Coronary artery (tissue), 2 donors: ENCODE measurements at regions not wholly inside any gene's neighbourhood (a gene's known extent, or its start where the extent isn't known, plus 50 kb on each side); places are given as distances from the start of the nearest gene placed in this dataset.

Experiments used
- DNase-seq: peaks from one replicate; pipeline ENCODE4 v3.0.0-alpha.2; 2017; ENCODE audit warnings: low spot score
- H3K27ac ChIP-seq, 2 donors: fragments of 200-600 bp; sonication (generic); one replicate each; pipeline ENCODE4 v1.5.1; 2016 to 2019
- H3K4me3 ChIP-seq: fragments of 200-600 bp; sonication (generic); 2 replicates; pipeline ENCODE4 v1.5.1; 2016; ENCODE audit warnings: mild to moderate bottlenecking, moderate library complexity
- CTCF ChIP-seq: fragments of 200-600 bp; sonication (generic); IDR thresholded peaks from one replicate; pipeline ENCODE4 v1.5.1; 2019; ENCODE audit warnings: antibody characterized with exemption

DNA sequence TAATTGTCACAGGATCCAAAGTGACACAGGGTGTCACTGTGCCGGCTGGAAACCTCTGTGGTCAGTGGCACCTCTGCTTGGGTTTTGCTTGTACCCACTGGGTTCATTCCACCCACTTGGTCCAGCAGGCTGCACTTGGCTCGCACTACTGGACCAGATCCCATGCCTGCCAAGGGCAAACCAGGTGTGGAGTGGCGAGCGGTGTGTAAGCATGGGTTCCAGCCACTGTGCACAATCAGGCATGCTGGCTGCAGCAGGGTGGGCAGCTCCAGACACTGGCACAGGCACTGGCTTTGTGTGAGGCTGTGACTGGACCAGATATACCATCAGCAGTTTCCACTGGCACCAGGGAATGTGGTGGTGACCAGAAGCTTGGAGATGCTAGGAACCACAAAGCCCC, 261.4 kb downstream of the KCNA4 start:
- H3K4me3 ChIP-seq, result no peak overlapping the region
- TF ChIP-seq CTCF, result no peak
- DNase-seq, result no peak
- no peak overlapping the region for H3K27ac ChIP-seq

- TF ChIP-seq CTCF, result no peak
- no peak for DNase-seq
- Histone ChIP-seq H3K27ac (no peak overlapping the region), H3K4me3 (no peak overlapping the region)
Measured at GRCh38 chr11:29751618-29752017, 265.2 kb downstream of the KCNA4 start.

GRCh38 chr11:29750392-29750791, 266.4 kb downstream of the KCNA4 start:
- no peak for TF ChIP-seq CTCF
- DNase-seq, result no peak
- Histone ChIP-seq H3K4me3 (no peak overlapping the region), H3K27ac (no peak overlapping the region)

DNA sequence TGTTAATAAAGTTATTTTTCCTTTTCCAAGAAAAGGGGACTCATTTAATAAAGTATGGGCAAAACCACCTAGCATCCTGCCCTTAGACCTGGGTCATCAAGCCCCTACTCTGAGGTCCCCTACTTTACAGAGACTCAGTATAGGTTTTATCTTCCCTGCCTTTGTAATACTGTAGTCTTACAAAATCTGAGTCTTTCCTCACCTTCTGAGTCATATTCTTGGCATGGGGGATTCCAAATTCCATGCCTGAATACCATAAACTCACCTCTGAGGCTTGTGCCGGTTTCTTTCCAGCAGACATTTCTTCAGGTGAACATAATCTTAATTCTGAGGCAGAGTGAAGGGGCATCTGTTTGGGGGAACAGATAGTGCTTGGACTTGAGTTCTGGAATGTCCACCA, 282.5 kb downstream of the KCNA4 start:
- no peak for DNase-seq
- no peak overlapping the region for H3K4me3 ChIP-seq
- TF ChIP-seq CTCF, result no peak
- H3K27ac ChIP-seq, result no peak overlapping the region

DNA sequence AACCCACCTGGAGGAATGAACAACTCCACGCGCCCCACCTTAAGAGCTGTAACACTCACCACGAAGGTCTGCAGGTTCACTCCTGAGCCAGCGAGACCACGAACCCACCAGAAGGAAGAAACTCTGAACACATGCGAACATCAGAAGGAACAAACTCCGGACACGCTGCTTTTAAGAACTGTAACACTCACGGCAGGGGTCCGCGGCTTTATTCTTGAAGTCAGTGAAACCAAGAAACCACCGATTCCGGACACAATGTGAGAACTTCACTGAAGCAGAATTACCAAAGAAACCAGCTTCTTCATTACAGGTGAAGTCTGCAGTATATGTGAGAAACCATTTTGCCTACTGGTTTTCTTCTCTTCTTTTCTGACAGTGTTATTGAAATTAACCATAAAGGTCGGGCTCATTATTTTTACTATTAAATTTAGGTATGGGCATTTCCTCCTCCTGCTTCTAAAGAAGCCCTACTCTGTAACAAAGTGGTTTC, 303.0 kb downstream of the KCNA4 start:
- DNase-seq, result no peak
- TF ChIP-seq CTCF, result no peak
- no peak overlapping the region for H3K4me3 ChIP-seq
- no peak overlapping the region for H3K27ac ChIP-seq

DNA sequence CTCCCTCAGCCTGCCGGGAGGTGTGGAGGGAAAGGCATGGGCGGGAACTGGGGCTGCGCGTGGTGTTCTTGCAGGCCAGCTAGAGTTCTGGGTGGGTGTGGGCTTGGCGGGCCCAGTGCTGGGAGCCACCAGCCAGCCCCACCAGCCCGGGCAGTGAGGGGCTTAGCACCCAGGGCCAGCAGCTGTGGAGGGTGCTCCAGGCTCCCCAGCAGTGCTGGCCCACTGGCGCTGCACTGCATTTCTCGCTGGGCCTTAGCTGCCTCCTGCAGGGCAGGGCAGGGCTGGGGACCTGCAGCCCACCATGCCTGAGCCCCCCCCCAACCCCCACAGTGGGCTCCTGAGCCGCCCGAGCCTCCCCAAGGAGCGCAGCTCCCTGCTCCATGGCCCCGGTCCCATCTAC, 304.2 kb downstream of the KCNA4 start:
- no peak for TF ChIP-seq CTCF
- Histone ChIP-seq H3K4me3 (no peak overlapping the region), H3K27ac (no peak overlapping the region)
- DNase-seq, result no peak

GRCh38 chr11:29707924-29708323, 308.9 kb downstream of the KCNA4 start:
- Histone ChIP-seq H3K27ac (no peak overlapping the region), H3K4me3 (no peak overlapping the region)
- TF ChIP-seq CTCF, result no peak
- no peak for DNase-seq
